NOMO-1 treated with dmso at 0.1 percent for 144 hours (cell line): ENCODE measurements at regions not wholly inside any gene's neighbourhood (a gene's known extent, or its start where the extent isn't known, plus 50 kb on each side); places are given as distances from the start of the nearest gene placed in this dataset.
"Not testable (repeated sequence)": the region's sequence is repeated elsewhere in the genome, so short reads cannot be mapped to it uniquely, and the experiment has no call there.

Source experiments
- DNase-seq: peaks from one replicate; lab custom pipeline; 2025; ENCODE audit not compliant: unreplicated experiment; lab: John Stamatoyannopoulos, UW

DNA sequence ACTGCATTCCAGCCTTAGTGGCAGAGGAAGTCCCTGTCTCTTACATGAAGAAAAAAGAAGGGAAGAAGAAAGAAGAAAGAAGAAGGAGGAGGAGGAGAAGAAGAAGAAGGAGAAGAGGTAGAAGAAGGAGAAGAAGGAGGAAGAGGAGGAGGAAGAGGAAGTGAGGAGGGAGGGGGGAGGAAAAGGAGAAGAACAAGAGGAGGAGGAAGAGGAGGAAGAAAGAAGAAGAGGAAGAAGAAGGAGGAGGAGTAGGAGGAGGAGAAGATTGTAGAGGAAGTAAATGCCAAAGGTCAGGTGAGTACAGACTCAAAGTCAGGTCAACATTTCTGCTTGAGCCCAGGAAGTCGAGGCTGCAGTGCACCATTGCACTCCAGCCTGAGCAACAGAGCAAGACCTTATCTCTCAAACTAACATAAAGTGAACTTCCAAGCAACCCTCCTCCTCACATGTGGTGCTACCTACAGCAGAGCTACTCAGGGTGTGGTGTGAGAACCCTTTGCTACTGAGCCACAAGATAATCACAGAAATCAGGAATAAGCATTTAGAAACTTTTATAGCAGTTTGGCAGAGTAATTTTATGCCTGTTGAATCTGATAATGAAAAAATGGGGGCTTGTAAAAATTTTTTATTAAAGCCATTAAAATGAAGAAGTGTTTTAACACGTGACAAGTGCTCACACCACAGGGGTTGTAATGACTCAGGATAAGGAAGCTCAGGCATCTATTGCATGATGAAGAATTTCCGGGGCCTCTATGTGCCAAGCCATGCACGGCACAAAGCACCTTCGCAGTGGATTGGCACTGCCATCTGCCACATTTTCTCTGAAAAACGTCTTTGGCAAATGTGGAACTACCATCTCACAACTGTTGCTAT is 224.9 kb upstream of the AUTS2 start:
- no peak for DNase-seq

DNA sequence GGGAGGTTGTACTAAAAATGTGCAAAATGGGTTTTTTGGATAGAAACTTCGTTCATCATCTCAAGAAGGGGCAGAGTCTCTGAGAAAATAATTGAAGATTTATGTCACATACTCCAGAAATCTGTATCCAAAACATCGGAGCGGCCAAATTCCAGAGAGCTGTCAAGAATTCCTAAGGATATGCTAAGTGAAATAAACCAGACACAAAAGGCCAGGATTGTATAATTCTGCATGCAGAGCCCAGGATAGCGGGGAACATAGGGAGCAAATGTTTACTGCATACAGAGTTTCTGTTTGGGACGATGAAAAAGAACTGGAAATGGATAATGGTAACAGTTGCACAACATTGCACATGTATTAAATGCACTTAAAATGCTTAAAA is 224.2 kb upstream of the AUTS2 start:
- no peak for DNase-seq

DNA sequence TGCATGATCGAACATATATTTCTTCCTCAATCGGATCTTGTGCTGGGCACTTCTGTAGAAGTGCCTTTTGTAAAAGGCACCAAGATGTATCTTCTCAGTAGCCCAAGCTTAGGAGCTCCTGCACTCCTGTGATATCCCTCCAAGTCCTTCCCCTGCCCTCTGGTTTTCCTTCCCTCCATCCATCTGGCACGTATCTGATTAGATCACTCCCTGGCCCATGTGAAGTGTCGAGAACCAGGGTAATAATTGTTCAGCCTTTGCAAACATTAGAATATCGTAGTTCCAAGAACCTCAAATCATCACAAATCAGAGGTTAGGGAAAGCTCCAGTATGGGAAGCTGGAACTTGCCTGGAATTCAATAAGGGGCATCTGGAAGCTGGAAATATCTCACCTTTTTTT is 221.1 kb upstream of the AUTS2 start:
- DNase-seq: no peak

DNA sequence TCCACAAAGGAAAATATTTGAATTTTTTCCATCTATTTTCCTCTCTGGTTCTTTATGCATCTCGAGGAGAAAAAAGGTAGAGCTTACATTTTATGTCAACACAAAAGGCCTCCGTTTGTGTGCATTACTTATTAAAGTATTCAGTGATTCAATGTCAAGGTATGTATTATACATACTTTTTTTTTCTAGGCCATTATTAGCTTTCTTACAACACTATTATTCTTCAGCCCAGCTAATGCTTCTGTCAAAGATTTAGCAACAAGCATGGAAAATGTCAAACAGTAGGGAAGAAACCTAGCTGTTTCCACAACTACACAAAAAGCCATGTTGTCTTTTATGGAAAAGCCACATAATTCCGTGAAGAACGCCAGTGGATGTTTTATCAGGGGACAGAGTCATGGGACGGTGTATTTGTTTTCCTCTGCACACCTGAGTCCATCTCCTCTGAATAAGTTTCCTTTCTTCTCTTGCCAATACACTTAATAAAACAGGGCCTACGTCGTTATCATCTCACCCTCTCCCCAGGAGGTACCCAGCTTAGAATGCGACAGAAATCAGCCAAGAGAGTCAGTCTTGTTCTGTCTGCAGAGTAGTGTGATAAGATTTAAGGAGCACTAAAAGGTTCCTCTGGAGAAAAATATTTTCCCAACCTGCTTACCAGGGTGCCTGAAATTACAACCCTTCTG is 209.7 kb upstream of the AUTS2 start:
- no peak for DNase-seq

DNA sequence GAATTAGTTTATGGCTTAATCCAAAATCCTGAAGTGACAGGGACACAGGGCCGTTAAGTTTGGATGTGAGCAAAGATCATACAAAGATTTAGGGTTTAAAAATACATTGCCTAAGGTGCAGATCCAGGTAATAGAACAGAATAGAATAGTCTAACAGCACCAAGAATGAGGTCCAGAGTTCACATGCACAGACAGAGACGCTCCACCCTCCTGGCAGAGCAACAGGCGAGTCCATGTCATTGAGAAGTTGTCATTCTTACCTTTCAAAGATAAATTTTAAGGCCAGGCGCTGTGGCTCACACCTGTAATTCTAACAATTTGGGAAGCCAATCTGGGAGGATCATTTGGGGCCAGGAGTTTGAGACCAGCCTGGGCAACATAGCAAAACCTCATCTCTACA is 209.1 kb upstream of the AUTS2 start:
- no peak for DNase-seq

DNA sequence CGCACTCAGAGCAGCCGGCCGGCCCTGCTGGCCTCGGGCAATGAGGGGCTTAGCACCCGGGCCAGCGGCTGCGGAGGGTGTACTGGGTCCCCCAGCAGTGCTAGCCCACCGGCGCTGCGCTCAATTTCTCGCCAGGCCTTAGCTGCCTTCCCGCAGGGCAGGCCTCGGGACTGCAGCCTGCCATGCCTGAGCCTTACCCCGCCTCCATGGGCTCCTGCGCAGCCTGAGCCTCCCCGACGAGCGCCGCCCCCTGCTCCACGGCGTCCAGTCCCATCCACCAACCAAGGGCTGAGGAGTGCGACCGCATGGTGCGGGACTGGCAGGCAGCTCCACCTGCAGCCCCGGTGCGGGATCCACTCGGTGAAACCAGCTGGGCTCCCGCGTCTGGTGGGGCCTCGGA is 204.4 kb upstream of the AUTS2 start:
- DNase-seq: not testable (repeated sequence)

DNA sequence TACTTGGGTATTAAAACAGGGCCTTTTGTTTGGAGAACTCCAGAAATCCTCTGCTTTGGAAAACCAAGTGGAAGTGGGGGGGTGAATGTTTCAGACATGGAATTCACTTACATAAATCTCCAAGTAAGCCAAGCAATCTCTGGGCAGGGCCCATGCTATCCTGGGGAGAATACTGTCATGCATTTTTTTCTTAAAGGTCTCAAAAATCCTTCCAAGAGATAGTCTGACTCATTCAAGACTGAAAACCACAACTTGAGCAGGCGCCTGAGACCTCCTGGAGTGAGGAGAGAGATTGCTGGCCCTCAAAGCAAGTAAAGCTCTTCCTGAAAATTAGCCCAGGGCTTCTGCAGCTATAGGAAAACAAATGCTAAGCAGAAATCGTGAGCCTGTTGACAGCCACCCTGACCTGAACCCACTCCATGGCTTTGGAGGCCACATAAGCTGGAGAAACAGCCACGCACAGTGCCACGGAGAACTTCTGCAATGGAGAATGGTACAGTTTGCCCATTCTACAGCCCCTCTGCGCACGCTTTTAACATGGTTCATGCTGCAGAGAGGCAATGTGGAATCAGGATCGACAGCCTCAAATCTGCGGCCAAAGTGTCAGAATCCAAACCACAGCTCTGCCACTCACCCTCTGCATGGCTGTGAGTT is 203.1 kb upstream of the AUTS2 start:
- no peak for DNase-seq

DNA sequence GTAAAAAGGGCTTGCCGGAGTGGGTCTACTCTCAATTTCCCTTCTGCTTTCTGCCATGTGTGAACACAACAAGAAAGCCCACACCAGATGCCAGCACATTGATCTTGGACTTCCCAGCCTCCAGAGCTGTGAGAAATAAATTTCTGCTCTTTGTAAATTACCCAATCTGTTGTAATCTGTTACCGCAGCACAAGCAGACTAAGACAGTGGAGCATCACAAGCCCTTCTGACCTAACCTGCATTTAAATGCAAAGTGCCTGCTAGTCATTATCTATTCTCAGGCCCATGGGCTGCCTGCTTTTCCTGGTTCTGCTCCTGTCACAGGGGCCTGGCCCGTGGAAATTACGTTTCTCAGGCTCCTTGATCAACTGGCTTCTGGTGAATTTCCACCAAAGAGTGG is 199.3 kb upstream of the AUTS2 start:
- no peak for DNase-seq

DNA sequence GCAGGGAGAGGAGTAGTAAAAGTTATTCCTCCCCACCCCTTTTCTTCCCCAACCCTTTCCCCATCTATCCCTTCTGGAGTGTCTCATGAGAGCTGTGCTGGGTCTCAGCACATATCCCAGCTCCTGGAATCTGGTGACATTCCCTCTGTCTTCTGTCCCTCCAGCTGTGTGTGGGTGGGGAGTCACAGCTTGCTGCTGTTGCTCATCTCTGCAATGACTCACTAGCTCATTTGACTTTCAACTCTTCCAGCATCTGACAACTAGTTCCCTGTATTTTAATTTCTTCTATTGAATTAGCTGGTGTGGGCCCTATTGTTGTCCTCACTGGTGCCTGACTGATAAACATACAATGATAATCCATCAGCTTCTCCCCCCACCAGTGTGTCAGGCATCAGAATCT is 198.9 kb upstream of the AUTS2 start:
- DNase-seq: no peak

DNA sequence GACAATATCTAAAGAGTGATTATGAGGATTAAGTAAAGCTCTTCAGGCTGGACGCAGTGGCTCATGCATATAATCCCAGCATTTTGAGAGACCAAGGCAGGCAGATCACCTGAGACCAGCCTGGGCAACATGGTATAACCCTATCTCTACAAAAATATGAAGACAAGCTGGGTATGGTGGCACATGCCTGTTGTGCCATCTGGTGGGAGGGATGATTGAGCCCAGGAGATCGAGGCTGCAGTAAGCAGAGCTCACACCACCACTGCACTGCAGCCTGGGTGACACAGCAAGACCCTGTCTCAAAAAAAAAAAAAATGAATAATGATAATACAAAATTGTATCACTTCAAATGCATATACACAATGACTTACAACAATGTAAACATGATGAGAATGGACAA is 195.6 kb upstream of the AUTS2 start:
- DNase-seq: no peak

DNA sequence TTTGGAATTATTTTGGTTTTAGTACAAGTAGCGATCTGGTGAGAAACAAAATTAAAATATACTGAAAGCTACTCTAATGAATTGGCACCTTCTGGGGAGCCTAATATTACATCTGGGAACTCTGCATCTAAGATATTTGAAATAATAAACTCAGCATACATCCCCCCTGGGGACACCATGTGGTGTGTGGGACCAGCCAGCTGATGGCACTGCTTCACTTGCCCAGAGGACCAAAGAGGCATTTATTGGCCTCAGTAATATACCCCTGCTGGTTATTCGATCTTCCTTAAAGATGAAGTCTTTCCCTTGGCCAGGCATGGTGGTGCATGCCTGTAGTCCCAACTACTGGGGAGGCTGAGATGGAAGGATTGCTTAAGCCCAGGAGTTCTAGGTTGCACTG is 195.1 kb upstream of the AUTS2 start:
- no peak for DNase-seq

DNA sequence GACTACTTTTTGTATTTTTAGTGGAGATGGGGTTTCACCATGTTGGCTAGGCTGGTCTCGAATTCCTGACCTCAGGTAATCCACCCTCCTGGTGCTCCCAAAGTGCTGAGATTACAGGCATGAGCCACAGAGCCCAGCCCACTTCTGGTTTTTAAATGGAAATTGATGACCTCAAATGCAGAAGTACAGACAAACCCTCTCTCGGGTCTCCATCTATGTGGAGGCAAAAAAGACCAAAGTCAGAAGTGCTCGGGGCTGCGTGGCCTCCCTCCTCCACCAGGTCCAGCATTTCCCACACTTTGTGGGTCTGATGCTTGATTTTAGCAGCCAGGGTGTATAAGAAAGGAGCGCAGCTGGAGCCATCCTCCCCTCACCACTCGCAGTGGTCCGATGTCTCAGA is 187.3 kb upstream of the AUTS2 start:
- no peak for DNase-seq

DNA sequence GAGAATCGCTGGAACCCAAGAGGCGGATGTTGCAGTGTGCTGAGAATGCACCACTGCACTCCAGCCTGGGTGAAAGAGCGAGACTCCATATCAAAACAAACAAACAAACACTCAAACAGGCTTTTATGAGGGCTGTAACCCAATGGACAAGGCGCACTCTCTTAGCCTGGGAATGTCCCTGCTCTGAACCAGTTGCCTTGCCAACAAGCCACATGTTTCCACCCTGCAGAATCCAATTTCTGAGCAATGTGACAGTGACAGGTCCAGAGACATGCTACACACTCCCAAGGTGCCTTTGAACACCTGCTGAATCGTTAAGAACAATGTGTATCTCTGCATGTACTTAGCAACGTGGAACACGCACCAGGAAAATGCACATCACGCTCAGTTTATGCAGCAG is 186.8 kb upstream of the AUTS2 start:
- DNase-seq: no peak

DNA sequence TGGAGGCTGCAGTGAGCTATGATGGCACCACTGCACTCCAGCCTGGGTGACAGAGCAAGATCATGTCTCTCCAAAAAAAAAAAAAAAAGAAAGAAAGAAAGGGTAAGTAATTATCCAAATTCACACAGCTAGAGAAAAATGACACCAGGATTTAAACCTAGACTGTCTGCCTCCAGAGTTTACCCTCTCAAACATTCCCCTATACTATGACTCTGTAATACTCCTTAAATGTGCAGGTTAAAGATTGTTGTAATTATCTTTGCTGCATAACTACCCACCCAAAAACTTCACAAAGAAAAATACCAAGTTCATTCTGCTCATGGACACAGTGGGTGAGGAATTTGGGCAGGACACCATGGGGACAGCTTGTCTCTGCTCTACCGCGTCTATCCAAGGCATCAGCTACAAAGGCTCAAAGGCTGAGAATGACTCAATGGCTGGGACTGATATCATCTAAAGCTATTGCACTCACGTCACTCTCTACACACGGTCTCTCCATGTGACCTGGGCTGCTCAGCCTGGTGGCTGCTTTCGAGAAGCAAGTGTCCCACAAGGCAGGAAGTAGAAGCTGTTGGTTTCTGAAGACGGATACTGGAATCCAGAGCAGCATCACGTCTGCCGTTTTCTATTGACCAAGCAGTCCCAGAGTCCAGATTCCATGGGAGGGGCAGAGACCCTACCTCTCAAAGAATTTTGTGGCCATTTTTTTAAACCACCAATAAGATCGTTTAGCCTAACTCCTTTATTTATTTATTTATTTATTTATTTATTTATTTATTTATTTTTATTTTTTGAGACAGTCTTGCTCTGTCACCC is 185.7 kb upstream of the AUTS2 start:
- DNase-seq: no peak

DNA sequence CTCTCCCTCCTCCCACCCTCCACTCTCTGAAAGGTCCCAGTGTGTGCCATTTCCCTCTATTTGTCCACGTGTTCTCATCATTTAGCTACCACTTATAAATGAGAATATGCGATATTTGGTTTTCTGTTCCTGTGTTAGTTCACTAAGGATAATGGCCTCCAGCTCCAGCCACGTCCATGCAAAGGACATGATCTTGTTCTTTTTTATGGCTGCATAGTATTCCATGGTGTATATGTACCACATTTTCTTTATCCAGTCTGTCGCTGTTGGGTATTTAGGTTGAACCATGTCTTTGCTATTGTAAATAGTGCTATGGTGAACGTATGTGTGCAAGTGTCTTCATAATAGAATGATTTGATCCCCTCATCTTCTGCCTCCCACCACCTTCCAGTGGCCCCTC is 183.7 kb upstream of the AUTS2 start:
- no peak for DNase-seq

DNA sequence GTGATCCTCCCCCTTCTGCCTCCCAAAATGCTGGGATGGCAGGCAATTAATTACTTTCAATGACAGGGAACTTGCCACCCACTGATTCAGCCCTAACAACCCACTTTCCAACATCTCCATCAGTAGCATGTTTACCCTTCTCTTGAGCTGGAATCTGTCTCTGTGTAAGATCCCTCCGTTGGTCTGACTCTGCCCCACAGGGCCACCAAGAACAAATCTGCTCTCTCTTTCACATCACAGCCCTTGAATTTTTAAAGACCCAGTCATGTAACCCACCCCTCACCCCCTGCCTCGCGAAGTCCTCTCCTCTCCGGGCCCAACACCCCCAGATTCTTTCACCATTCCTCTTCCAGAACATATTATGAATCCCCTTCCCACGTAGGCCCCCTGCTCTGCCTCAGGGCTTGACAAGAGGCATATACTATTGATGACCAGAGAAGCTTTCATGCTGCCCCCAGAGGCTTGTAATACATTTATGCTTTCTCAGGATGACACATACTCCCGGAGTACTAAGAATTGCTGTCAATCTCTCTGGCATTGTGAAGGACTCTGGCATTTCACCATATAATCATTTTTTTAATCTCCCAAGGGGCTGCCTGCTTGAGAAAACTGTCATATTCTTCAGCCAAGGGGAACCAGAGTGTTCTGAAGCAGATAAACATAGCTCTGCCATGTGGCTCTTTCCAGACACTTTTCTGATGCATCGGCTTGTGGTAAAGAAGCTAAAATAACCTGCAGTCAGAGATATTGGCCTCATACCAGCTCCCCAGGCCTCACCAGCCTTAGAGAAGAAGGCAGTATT is 179.2 kb upstream of the AUTS2 start:
- DNase-seq: no peak

DNA sequence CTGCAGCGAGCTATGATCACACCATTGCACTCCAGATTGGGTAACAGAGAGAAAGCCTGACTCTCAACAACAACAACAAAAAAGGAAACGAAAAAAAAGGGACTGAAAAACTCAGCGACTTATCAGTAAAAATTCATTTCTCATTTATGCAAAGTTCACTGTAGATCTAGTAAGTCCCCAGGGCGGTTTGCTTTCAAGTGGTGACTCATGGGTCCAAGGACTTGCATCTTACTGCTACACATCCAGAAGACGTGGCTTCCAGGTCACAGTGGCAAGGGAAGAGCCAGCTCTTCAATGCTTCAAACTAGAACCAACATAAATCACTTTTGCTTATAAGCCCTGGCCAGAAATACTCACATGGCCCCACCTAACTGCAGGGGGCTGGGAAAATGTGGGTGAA is 178.3 kb upstream of the AUTS2 start:
- DNase-seq: no peak

DNA sequence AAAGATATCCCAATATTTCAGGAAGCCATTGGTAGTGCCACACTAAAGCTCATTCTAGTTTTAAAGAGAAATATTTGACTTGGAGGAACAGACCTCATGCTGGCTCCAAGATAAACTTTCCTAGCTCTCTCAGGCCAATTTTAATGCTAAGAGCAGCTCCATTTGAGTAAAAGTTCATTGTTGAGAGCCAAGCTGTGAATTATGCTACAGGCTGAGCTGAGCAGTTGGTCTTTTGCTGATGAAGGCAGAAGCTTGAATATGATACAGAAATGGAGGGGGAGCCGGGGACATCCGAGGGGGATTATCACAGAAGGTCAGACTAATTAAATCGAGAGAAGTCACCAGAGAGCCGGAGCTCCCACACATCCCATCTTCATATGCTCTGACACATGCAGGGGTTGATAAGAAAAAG is 175.7 kb upstream of the AUTS2 start:
- no peak for DNase-seq

DNA sequence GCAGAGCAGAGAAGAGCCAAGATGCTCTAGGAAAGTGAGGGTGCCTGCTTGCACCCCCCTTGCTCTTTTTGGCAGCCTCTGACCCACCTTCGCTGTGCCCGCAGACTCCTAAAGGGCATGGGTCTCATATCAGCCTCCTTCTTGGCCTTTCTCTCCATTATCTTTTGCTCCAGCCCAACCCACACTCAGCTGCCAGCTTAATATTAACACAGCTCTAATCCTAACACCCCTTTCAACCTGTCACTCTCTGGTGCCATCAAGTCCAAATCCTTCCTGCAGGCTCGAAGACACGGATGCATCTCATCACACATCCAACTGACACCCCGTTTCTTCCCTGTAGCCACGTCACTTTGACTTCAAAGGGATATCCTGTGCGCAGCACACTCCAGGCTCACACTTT is 171.6 kb upstream of the AUTS2 start:
- DNase-seq: no peak

DNA sequence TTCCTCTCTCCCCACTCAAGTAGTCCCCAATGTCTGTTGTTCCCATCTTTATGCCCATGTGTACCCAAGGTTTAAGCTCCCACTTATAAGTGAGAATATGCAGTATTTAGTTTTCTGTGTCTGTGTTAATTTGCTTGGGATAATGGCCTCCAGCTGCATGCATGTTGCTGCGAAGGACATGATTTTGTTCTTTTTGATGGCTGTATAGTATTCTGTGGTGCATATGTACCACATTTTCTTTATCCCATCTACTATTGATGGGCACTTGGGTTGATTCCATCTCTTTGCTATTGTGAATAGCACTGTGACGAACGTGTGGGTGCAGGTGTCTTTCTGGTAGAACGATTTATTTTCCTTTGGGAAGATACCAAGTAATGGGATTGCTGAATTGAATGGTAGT is 170.2 kb upstream of the AUTS2 start:
- no peak for DNase-seq
